Superior temporal gyrus (tissue), 1 donor: ENCODE measurements at regions not wholly inside any gene's neighbourhood (a gene's known extent, or its start where the extent isn't known, plus 50 kb on each side); places are given as distances from the start of the nearest gene placed in this dataset.

Experiments
- DNase-seq: peaks from one replicate; pipeline ENCODE4 v3.0.0-alpha.2; 2016; ENCODE audit errors: extremely low spot score

- no peak for DNase-seq
Measured at GRCh38 chr1:34697818-34698217, 57.0 kb upstream of the GJB5 start.

DNA sequence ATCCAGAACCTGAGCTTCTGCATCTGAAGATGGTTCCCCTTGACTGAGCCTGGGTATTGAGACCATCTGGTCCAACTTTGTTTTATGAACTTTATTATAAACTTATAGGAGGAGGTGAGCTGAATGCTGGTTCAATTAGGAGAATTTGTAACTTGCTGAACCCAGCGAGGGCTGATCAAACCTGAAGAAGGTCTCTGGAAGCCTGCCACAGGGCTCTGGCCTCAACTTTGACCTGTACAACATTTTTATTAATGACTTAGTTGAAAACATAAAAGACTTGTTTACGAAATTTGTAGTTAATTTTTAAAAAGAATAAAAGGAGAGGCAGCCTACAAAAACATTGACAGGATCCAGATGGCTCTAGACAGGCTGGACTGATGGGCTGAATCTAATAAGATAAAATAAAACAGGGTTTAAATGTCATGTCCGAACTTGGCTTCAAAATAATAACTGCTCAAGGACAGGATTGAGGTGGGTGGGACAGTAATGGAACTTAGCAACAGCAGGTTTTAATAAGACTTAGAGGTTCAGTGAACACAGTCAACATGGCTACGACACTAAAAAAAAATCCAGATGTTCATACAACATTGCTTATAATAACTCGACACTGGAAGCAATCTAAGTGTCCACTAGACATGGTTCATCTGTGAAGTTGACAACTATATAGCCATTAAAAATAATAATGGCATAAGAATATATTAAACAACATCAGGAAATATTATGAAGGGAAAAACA, 53.4 kb upstream of the GJB5 start:
- DNase-seq: no peak
